ENCODE measurements at regions not wholly inside any gene's neighbourhood (a gene's known extent, or its start where the extent isn't known, plus 50 kb on each side); places are given as distances from the start of the nearest gene placed in this dataset.

DNA sequence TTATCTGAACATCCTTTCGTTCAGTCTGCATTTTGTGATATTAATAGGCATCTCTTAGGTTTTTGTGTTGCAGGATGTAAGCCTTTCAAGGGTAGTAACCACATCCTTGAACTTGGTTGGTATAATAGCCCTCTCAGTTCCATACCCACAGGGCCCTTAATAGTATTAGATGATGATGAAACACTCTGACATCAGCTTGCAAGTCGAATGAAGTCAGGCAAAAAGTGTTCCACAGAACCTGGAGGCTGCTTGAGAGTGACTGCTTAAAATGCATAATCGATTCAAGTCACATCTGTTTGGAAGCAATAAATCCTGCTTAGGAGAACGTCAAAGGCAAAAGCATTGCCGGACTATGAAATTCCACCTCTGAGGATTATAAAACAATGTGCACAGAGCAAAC is 415.6 kb upstream of the KAZN start:
- TF ChIP-seq, protein P1, sequence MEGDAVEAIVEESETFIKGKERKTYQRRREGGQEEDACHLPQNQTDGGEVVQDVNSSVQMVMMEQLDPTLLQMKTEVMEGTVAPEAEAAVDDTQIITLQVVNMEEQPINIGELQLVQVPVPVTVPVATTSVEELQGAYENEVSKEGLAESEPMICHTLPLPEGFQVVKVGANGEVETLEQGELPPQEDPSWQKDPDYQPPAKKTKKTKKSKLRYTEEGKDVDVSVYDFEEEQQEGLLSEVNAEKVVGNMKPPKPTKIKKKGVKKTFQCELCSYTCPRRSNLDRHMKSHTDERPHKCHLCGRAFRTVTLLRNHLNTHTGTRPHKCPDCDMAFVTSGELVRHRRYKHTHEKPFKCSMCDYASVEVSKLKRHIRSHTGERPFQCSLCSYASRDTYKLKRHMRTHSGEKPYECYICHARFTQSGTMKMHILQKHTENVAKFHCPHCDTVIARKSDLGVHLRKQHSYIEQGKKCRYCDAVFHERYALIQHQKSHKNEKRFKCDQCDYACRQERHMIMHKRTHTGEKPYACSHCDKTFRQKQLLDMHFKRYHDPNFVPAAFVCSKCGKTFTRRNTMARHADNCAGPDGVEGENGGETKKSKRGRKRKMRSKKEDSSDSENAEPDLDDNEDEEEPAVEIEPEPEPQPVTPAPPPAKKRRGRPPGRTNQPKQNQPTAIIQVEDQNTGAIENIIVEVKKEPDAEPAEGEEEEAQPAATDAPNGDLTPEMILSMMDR (IDR thresholded peaks at IDR 0.05) = no peak
- no peak for TF ChIP-seq EZH2 (IDR thresholded peaks at IDR 0.05; ENCODE audit: borderline replicate concordance, insufficient read depth, low read depth, low read length, poor library complexity, severe bottlenecking)

All from B cell (primary cell).